Activated CD8-positive, alpha-beta memory T cell treated with anti-CD3 and anti-CD28 coated beads for 36 hours (primary cell): ENCODE measurements at regions not wholly inside any gene's neighbourhood (a gene's known extent, or its start where the extent isn't known, plus 50 kb on each side); places are given as distances from the start of the nearest gene placed in this dataset.

Source experiments
- CTCF ChIA-PET: fragments of 350-600 bp; sonication (Branson Sonifier 250); formaldehyde crosslinking; loops from one replicate; lab custom pipeline; 2021; ENCODE audit warnings: antibody characterized with exemption; lab: Charles Lee
- POLR2A ChIA-PET: fragments of 350-600 bp; sonication (Branson Sonifier 250); formaldehyde crosslinking; loops from one replicate; lab custom pipeline; 2021; ENCODE audit warnings: antibody characterized with exemption; lab: Charles Lee

- POLR2A ChIA-PET = no interaction called here
- CTCF ChIA-PET = no interaction called here
Measured at GRCh38 chr11:134584001-134584561, 172.0 kb upstream of the B3GAT1 start.

- CTCF ChIA-PET = interaction anchor here (0.7 kb wide), 1 partner anchor 324 kb away, joined by 4 read pairs; no protein-coding TSS in a partner anchor
- POLR2A ChIA-PET = no interaction called here
Measured at GRCh38 chr11:134583397-134583990, 171.5 kb upstream of the B3GAT1 start.

- POLR2A ChIA-PET = no interaction called here
- CTCF ChIA-PET = interaction anchor here (0.7 kb wide), 1 partner anchor 325 kb away, joined by 4 read pairs; no protein-coding TSS in a partner anchor
Measured at GRCh38 chr11:134582770-134583095, 170.7 kb upstream of the B3GAT1 start.

- POLR2A ChIA-PET = no interaction called here
Measured at GRCh38 chr11:134581966-134582769, 170.1 kb upstream of the B3GAT1 start.

GRCh38 chr11:134581121-134581626, 169.1 kb upstream of the B3GAT1 start:
- POLR2A ChIA-PET = no interaction called here
- CTCF ChIA-PET = no interaction called here

More at GRCh38 chr11:134581966-134582769, 170.1 kb upstream of the B3GAT1 start:
- CTCF ChIA-PET = no interaction called here

GRCh38 chr11:134580610-134580975, 168.6 kb upstream of the B3GAT1 start:
- CTCF ChIA-PET = no interaction called here

GRCh38 chr11:134579724-134580609, 167.9 kb upstream of the B3GAT1 start:
- ChIA-PET POLR2A (interaction anchor here (0.5 kb wide), 1 partner anchor 306 kb away, joined by 4 read pairs; no protein-coding TSS in a partner anchor), CTCF (no interaction called here)

More at GRCh38 chr11:134580610-134580975, 168.6 kb upstream of the B3GAT1 start:
- POLR2A ChIA-PET = no interaction called here

- ChIA-PET POLR2A (interaction anchor here (0.5 to 0.7 kb wide), 2 partner anchors 305 to 372 kb away, joined by 4 read pairs; no protein-coding TSS in a partner anchor), CTCF (no interaction called here)
Measured at GRCh38 chr11:134578807-134579723, 167.0 kb upstream of the B3GAT1 start.

- POLR2A ChIA-PET = no interaction called here
- CTCF ChIA-PET = no interaction called here
Measured at GRCh38 chr11:134577751-134578395, 165.8 kb upstream of the B3GAT1 start.

- POLR2A ChIA-PET = no interaction called here
- CTCF ChIA-PET = no interaction called here
Measured at GRCh38 chr11:134576721-134577171, 164.7 kb upstream of the B3GAT1 start.

- CTCF ChIA-PET = no interaction called here
- POLR2A ChIA-PET = no interaction called here
Measured at GRCh38 chr11:134576286-134576685, 164.2 kb upstream of the B3GAT1 start.

GRCh38 chr11:134575504-134576230, 163.6 kb upstream of the B3GAT1 start:
- ChIA-PET POLR2A (no interaction called here), CTCF (no interaction called here)

GRCh38 chr11:134574947-134575346, 162.9 kb upstream of the B3GAT1 start:
- ChIA-PET POLR2A (no interaction called here), CTCF (no interaction called here)

GRCh38 chr11:134574425-134574824, 162.4 kb upstream of the B3GAT1 start:
- POLR2A ChIA-PET = no interaction called here
- CTCF ChIA-PET = no interaction called here

- ChIA-PET POLR2A (no interaction called here), CTCF (no interaction called here)
Measured at GRCh38 chr11:134573857-134574256, 161.8 kb upstream of the B3GAT1 start.

- ChIA-PET CTCF (no interaction called here), POLR2A (no interaction called here)
Measured at GRCh38 chr11:134572741-134573675, 161.0 kb upstream of the B3GAT1 start.
